Sciatic nerve (tissue), 2 donors: ENCODE measurements at regions not wholly inside any gene's neighbourhood (a gene's known extent, or its start where the extent isn't known, plus 50 kb on each side); places are given as distances from the start of the nearest gene placed in this dataset.

ENCODE experiments used
- ATAC-seq: fragments of 200-7000 bp; cut with Tn5 transposase; one replicate; pipeline ENCODE4 v1.9.1; 2020; ENCODE audit warnings: mild to moderate bottlenecking, moderate library complexity
- DNase-seq: peaks from one replicate; pipeline ENCODE4 v3.0.0-alpha.2; 2020; ENCODE audit warnings: low spot score
- intact Hi-C: fragments of 100-400 bp; cut with DNase I; formaldehyde crosslinking; loops from one replicate; pipeline ENCODE4 v1.14.2; 2022
- donor health status: DM: no; HTN: no; CAD: no.
- donor health status: DM: no; HTN: no; CAD: no.

- intact Hi-C loops = no loop called here
- DNase-seq (no peak), ATAC-seq (no peak)
These were observed 55.9 kb upstream of the CD83 start for GRCh38 chr6:14061643-14062042.

GRCh38 chr6:14062345-14063029 is 55.1 kb upstream of the CD83 start:
- intact Hi-C loops = no loop called here
- ATAC-seq = no peak
- no peak for DNase-seq

- no peak for DNase-seq
- intact Hi-C loops = no loop called here
- ATAC-seq = no peak
These were observed 53.8 kb upstream of the CD83 start for GRCh38 chr6:14063756-14064155.

GRCh38 chr6:14065350-14065749 is 52.2 kb upstream of the CD83 start:
- DNase-seq (no peak), ATAC-seq (no peak)
- intact Hi-C loops = no loop called here

- intact Hi-C loops = no loop called here
- ATAC-seq = peak; percentile 76
- no peak for DNase-seq
These were observed 50.7 kb upstream of the CD83 start for GRCh38 chr6:14066782-14067406.

- ATAC-seq (no peak), DNase-seq (no peak)
- intact Hi-C loops = no loop called here
These were observed 49.9 kb upstream of the CD83 start for GRCh38 chr6:14067656-14068055.
